Activated T-cell treated with anti-CD3 and anti-CD28 coated beads for 24 hours (primary cell): ENCODE measurements at regions not wholly inside any gene's neighbourhood (a gene's known extent, or its start where the extent isn't known, plus 50 kb on each side); places are given as distances from the start of the nearest gene placed in this dataset.

Source experiments
- DNase-seq: peaks from one replicate; pipeline ENCODE4 v3.0.0-alpha.2; 2020; ENCODE audit warnings: low read depth

DNA sequence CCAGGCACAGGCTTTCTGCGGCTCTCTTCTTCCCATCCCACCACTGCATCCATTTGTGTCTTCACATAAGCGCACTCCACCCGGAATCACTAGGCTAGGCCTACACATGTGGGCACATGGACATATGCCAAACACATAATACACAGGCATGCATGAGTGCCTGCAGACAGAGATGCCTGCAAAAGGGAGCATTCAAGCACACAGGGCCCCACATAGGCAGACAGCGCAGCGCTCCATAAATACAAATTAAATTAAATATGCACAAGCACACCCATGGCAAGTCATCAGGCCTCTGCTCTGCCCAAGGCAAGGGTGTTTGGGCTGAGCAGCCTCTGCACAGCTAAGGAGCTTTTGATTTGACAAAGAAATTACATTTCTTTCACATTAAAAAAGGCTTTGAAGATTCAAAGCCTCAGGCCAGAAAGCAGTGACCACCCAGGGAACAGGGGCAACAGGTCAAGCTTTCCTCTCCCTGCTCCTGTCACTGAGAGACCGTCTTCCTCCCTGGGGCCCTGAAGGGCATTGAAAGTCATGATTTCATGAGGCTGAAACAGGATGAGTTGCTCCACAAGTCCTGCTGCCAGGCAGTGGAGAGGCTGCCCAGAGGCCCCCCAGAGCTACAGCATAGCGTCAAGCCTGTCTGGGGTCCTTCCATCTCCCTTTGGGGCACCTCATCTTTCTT, 134.2 kb upstream of the LRFN2 start:
- no peak for DNase-seq

DNA sequence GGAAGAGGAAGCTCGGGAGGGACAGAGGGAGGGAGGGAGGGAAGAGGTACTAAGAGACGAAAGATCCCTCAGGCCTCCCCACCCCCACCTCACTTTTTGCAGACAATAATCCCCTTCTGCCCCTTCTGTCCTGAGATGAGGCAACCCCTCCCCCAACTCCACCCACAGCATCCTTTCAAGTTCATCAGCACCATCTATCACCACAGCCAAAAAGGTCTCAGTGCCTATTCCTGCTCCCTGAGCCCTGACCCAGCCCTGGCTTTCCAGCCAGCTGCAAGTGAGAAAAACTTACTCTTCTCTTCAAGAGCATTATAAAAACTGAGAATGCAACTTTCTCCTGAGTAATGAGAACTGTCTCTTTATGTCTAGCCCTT, 133.2 kb upstream of the LRFN2 start:
- DNase-seq, result no peak

DNA sequence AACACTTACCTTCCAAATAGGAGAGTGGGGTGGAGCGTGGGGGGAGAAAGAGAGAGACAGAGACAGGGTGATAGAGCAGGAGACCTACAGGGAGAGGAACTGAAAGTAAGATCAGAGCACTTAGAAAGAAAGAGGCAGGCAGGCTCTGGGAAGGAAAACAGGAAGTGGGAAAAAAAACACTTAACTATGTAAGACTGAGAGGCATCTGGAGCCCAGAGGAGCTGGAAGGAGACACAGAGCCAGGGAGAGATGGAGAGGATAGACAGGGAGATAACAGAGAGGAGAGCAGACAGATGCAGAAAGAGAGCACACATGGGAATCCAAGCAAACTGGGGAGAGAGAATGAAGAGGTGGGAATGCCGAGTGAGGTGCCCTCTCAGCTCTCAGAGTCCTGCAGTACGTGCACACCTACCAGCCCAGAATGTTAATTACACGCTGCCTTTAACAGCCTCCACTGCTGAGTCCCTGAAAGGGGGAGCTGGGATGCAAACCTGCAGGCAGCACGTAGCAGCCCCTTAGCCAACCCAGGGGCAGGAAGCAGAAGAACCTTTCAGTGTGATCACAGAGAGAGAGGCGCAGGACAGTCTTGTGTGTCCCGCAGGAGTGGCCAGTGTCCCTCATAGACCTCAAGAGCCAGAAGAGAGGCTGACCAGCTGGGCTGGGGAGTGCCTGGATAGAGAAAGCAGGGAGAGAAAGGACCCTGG, 132.7 kb upstream of the LRFN2 start:
- DNase-seq, result no peak

DNA sequence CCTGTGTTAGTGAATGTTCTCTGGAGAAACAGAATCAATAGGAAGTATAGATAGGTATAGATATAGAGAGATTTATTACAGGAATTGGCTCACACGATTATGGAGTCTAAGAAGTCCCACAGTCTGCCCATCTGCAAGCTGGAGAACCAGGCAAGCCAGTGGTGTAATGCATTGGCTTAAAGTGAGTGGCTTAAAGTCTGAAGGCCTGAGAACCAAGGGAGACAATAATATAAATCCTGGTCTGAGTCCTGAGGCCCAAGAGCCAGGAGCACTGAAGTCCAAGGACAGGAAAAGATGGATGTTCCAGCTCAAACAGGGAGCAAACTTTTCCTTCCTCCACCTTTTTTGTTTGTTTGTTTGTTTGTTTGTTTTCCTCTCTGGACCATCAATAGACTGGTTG, 131.2 kb upstream of the LRFN2 start:
- no peak for DNase-seq

DNA sequence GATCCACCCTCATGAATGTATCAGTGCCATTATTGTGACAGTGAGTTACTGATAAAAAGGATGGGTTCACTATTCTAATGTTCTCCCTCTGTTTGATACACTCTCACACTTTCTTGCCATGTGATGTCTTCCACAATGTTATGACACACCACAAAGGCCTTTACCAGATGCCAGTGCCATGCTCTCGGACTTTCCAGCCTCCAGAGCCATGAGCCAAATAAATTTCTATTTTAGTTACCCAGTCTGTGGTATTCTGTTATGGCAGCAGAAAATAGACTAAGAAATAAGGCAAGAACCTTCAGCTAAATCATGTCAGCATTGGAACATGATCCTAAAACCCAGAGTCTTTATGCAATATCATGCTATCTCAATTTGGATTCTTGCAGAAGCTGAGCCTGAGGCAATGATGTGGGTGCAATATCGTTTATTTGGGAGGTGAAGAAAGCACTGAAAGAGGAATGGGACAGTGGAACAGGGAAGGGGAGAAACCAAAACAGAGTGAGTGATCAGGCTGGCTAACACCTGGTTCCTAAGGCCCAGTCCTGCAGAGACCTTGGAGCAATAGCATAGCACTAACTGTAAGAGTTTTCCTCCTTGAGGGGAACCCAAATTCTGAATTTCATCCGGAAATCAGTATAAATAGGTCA, 130.4 kb upstream of the LRFN2 start:
- DNase-seq, result no peak

DNA sequence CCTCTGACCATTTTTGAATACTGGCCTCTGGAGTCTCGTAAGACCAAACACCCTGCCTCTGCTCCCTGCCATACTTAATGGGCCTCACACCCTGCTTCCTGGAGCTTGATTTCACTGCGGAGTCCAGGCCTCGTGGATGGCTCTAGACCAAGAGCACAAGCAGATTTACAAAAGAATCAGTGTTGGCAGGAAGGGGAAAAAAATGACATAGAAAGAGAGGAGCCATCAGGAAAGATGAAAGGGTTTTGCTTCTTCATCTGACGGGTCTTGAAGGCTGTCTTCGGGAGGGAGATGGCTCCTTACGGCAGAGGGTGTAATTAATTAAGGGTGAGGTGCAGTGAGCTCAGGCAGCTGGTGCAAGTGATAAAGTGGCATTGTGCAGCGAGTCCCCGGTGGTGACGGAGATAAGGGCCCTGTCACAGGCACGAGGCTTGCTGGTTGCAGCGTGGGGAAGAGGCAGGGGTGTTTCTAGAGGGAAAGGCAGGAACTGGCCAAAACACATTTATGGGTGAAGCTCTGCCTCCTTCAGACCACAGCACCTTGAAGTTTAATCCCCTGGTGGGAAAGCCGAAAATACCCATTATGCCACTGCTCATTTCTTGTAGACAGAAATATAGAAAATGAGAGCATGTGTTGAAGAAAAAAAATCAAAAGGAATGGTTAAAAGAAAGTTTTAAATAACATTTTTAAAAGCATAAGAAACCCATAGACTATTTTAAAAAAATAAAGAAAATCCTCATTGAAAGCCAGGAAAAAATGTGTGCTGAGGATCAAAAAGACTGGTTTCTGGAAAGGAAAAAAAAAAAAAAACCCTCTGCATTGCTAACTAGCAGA, 128.6 kb upstream of the LRFN2 start:
- no peak for DNase-seq

DNA sequence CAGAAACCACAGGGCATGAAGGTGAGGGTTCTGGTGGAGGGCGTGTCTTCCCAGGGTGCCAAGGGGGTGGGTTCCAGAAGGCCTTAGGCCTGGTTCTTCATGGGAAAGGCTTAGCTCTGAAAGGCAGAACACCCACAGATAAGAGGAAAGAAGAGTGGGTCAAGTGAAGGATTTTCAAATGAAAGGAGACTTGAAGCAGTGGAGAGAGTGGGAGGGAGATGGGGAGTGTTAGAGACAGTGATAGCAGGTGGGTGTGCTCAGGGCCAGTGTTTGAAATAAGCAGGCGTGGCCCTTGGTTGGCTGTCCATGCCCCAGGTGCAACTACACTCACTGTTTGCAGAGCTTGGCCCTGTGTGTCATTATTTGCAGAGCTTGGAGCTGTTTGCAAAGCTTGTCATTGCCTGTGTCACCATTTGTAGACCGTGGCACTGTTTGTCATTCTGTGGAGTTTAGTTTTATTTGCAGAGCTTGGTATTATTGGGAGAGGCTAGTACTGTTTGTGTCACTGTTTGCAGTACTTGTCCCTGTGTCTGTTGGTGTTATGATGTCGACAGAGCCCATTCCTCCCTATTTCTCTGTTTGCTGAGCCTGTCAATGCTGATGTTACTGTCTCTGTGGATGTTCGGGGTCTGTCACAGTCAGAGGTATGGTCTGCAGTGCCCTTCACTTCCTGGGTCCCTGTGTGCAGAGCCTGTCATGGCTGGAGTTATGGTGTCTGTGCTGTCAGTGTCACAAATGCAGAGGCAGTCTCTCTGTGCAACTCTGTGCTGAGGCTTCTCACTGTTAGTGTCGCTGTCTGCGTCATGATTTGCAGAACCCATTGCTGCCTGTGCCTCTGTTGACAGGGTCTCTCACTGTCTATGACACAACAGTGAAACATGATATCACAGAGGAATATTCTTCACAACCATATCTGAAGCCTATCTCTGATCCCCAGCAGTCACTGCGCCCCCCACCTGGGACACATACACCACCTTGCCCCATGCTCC, 127.7 kb upstream of the LRFN2 start:
- no peak for DNase-seq

DNA sequence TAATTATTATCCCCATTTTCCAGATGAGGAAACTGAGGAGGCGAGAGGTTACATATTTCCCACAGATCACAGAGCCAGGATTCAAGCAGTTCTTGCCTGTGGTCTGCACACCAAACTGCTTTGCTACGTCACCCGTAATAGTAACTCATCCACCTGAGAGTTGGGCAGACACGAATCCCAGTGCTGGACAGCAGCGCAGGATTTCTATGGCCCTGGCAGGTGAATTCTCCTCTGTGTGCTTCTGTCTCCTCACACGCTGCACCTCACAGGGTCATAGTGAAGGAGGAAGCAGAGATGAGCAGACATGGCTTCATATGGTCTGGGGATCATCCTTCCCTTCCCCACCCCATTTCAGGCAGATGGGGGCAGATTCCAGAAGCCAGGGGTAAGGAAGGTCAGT, 127.0 kb upstream of the LRFN2 start:
- DNase-seq, result no peak

DNA sequence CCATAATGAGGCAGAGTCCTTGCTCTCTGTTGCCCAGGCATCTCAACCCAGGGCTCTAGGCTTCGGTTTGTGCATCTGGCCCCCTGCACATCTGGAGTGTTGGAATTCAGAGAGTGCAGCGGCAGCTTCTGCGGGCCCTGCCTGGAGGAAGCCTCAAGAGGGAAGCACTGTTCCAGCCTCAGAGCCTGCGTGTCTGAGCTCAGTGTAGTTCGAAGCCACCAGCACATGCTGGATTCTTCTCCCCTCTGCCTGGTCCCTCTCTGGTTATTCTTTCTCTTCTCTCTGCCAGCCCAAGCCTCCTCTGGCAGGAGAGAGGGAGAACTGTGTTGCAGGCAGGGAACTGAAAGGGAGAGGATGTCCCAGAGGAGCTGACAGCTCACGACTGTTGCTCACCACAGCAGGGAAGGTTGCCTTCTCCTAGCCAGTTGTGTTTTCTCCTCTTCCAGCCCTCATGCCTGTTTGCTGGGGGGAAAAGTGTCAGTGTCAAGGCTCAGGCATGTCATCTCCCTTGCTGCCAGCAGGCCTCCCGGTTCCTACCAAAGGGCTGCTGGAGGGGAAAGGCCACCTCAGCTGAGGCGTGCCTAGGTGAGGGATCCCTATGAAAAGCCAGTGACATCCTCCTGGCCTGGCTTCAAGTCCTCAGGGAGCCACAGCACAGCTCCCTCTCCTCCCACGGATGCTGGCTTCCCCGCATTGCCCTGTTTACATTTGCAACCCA, 126.0 kb upstream of the LRFN2 start:
- no peak for DNase-seq

DNA sequence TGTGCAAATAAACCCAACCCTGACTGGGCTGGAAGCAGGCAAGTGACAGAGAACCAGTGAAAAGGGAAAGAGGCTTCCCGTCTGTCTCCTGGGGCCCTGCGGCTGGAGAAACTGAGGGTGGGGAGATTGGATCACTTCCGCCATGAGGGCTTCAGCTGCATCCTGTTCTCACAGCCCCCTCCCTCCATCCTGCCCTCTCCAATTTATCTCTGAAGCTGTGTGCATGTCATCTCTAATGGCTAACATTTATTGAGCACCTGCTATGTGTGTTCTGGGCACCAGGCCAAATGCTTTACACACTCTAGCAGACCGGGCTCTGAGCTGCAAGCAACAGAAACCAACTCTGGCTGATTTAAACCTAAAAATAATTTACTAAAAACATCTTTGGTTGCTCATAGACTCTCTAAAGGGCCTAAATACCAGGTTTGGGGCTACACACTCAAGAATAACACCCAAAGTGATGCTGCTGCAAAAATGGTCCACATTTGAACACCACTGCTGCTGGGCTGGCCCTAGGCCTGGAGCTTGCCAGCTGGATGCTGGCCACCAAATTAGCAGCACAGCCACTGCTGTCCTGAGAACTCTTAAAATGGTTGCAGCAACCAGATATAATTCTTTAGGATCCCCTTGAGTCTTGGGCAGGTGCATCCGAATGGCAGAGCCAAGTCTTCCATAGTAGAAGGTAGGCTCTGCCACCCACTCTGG, 123.6 kb upstream of the LRFN2 start:
- DNase-seq, result no peak

DNA sequence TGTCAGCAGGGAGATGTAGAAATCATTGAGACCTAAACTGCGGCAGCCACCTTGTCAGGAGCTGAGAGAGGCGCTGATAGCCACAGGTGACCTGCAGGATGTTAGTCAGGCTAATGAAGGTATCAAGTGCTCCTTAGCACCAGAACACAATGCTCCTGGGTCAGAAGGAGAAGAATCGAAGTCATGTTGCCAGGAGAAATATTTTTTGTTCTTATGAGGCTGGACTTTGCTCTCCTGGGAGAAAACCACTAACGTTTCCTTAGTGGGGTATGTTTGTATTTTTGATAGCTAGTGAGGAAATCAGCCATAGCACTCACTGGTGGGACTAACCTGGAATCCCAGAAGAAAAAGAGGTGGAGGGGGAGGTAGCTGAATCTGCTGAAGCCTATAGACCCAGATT, 120.9 kb upstream of the LRFN2 start:
- no peak for DNase-seq

DNA sequence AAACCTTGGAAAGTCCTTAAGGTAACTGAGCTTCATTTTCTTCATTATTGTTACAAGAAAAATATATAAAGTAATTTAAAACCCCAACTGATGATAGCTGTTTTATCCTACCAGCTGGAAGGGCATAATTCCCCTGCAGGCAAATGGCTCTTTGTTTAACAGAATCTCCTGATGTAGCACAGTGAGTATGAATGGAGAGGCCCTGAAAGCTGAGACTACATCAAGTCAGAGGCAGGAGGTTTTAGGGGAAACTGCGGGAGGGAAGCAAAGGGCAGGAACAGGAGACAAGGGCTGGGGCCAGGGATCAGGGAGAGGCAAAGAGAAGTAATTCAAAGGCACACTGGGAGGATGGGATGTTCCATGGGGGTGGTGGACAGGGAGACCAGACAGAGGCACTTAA, 119.0 kb upstream of the LRFN2 start:
- no peak for DNase-seq

DNA sequence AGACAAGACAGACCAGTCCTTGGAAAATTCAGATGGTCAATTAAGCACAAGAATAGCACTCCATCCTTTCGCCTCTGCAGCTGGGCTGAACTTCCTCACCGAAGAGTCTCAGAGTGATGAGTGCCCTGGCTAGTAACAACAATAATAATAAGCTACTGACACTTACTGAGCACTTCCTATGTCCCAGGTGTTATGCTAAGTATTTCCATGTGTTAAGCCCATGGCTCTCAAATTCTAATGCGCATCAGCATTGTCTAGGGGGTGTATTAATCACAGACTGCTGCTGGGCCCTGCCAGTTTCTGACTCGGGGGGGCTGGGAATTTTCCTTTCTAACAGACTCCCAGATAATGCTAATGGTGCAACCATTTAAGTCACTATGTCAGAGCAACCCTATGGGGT, 118.2 kb upstream of the LRFN2 start:
- no peak for DNase-seq

DNA sequence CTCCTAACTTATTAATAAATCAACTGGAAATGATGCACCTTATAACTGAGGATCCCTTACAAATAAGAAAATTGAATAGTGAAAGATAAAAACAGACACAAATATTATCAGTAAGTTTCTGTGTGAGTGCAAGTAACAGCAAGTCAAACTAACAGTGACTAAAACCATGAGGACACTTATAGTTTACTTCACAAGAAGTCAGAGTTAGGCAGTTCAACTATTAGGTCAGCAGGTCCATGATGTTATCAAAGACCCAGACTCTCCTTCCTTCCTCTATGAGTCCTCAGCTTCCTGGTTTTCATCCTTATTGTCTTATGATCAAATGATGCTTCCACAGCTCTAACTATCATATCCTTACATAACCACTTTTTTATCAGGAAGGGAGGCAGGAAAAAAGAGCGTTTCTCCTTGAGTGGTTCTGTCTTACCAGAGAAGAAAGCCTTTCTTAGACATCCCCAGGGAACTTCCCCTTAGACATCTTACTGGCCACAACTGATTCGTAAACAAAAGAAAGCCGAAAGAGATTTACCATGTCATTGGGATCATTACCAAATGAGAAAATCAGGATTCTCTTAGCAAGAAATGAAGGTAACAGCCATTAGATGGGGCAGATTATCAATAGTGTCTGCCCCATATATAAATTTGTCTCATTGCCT, 114.3 kb upstream of the LRFN2 start:
- DNase-seq, result no peak

DNA sequence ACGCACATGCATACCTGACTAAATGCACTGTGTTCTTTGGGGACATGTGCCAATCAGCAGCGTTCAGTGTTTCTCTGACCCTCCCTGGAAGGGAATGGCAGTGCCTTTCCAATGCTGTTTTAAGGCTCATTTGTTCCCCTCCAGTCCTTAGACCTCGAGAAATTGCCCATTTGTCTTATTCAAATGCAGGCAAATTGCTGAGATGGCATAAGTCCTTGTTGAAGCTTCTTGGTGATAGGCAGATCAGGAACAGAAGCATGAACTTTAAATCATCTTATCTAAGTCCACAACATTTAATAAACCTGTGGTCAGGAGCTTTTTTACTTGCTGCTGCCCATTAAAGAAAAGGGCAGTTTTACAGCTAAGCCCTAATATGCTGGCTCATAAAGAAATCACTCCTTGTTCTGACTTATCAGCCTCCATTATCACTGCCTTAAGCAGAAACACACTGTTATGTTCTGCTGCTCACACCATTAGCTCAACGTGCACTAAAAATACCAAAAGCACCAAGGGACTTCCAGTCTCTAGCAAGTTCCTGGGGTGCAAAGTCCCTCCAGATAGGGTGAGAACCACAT, 112.9 kb upstream of the LRFN2 start:
- no peak for DNase-seq

DNA sequence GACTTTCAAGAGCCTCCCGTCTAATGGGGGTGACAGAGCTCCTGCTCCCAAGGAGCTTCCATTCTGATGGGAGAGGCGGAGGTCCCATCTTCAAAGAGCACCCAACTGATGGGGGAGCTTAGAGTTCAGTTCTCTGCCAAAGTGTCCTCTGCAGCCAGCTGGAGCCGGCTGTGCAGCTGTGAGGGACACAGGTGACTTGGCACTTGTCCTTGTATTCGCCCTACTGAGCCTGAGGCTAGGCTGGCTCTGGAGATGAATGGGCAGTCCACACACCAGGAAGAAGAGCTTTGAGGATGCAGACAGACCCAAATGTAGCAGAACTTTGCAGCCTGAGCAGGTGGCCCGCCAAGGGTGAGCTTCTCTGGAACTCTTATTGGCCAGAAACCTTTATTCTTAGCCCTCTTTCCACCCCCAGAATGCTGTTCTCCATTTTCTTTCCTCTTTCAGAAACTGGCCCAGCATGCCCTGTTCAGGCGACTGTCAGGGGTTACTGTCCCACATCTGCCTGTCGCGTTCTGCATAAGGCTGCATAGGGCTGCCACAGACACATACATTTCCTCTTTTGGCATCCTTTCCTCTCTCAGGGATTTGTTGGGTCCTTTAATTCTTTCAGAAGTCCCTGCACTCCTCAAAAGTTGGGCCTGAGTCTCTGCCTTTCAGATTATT, 108.7 kb upstream of the LRFN2 start:
- DNase-seq, result no peak

DNA sequence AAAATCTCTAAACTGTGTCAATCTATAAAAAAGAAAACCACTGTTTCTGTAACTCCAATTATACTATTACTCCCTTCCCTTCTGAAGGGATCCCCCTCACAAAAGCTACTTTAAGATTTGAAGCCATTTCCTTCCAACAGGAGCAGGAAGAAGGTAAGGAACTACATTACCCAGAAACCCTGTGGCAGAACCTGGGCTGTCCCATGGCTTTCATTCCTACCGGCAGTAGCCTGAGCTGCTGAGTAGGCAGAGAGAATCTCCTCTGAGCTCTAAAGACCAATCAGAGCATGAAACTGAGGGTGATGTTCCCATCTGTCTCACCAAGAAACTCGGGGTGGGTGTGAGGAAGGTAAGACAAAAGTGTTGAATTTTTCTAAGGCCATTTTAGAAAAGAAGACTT, 108.0 kb upstream of the LRFN2 start:
- no peak for DNase-seq

DNA sequence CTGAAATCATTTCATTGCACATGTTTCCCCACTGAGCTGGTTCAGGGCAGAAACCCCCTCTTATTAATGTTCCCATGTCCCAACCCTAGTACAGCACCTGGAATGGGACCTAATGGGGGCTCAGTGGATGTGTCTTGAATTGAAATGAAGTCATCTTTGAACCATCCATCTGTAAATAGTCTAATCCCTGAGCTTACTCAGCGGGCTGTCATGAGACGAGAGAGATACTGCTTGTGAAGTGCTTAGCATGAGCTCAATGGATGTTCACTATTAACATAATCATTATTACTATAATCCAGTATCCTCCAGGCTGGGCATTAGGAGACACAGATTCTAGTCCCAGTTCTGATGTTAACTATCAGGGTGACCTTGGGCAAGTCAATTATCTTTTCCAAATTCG, 106.6 kb upstream of the LRFN2 start:
- DNase-seq, result no peak

DNA sequence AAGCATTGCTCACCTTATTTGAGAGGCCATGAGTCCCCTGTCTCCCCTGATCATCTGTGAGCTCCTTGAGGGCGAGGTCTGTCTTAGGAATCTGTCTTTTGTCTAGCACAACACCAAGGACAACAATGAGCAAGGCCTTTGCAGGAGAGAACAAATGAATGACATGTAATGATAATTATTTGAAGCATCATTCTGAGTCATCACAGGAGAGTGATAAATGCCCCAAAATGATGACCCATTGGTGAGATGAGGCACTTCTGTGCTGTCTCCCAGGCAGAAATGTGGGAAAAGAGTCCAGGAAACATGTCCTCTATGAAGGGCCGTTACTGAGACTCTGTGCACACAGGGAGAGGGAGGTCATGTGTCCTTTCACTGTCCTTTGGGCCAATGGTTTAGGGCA, 105.2 kb upstream of the LRFN2 start:
- DNase-seq, result no peak
